H9 (cell line): ENCODE measurements at regions not wholly inside any gene's neighbourhood (a gene's known extent, or its start where the extent isn't known, plus 50 kb on each side); places are given as distances from the start of the nearest gene placed in this dataset.

ENCODE experiments used
- DNase-seq: peaks from one replicate; pipeline ENCODE4 v3.0.0-alpha.2; 2017
- H2AFZ ChIP-seq: one replicate; pipeline ENCODE4 v1.6.1; 2013; ENCODE audit warnings: mild to moderate bottlenecking, low read length, control low read depth, moderate library complexity
- H2AK5ac ChIP-seq: 2 replicates; pipeline ENCODE4 v1.6.1; 2013; ENCODE audit warnings: low read length, control low read depth, mixed read lengths; ENCODE audit not compliant: insufficient read length
- H2BK120ac ChIP-seq: one replicate; pipeline ENCODE4 v1.6.1; 2013; ENCODE audit warnings: low read depth, mild to moderate bottlenecking, low read length, control low read depth, inconsistent platforms; ENCODE audit not compliant: poor library complexity, severe bottlenecking
- H2BK12ac ChIP-seq: 2 replicates; pipeline ENCODE4 v1.6.1; 2013; ENCODE audit warnings: low read length, control low read depth, mixed read lengths, low read depth; ENCODE audit not compliant: insufficient read length
- H2BK15ac ChIP-seq: 2 replicates; pipeline ENCODE4 v1.6.1; 2013; ENCODE audit warnings: low read depth, low read length, control low read depth
- H2BK20ac ChIP-seq: one replicate; pipeline ENCODE4 v1.6.1; 2013; ENCODE audit warnings: low read depth, mild to moderate bottlenecking, low read length, control low read depth, inconsistent platforms; ENCODE audit not compliant: poor library complexity, severe bottlenecking
- H2BK5ac ChIP-seq: 2 replicates; pipeline ENCODE4 v1.6.1; 2013; ENCODE audit warnings: low read length, control low read depth, mixed read lengths; ENCODE audit not compliant: insufficient read length
- H3K14ac ChIP-seq: 2 replicates; pipeline ENCODE4 v1.6.1; 2013; ENCODE audit warnings: low read length, control low read depth; ENCODE audit not compliant: insufficient read depth
- H3K18ac ChIP-seq: 2 replicates; pipeline ENCODE4 v1.6.1; 2013; ENCODE audit warnings: low read depth, mild to moderate bottlenecking, mixed read lengths, low read length, control low read depth; ENCODE audit not compliant: insufficient read length
- H3K23ac ChIP-seq: 2 replicates; pipeline ENCODE4 v1.6.1; 2013; ENCODE audit warnings: low read length, control low read depth, mixed read lengths, low read depth; ENCODE audit not compliant: insufficient read length
- H3K23me2 ChIP-seq: 2 replicates; pipeline ENCODE4 v1.6.1; 2013; ENCODE audit warnings: low read depth, mild to moderate bottlenecking, mixed read lengths, low read length, control low read depth; ENCODE audit not compliant: insufficient read length, poor library complexity, severe bottlenecking
- H3K27ac ChIP-seq: 2 replicates; pipeline ENCODE4 v1.5.1; 2013; ENCODE audit warnings: low read length, control low read depth, mixed read lengths, low read depth; ENCODE audit not compliant: insufficient read length
- H3K27me3 ChIP-seq: 2 replicates; pipeline ENCODE4 v1.6.1; 2013; ENCODE audit warnings: low read length, control low read depth, inconsistent platforms; ENCODE audit not compliant: insufficient read depth
- H3K4ac ChIP-seq: 2 replicates; pipeline ENCODE4 v1.6.1; 2013; ENCODE audit warnings: low read depth, mild to moderate bottlenecking, control low read depth, inconsistent platforms, low read length, moderate library complexity
- H3K4me1 ChIP-seq: 2 replicates; pipeline ENCODE4 v1.6.1; 2013; ENCODE audit warnings: low read length, control low read depth, inconsistent platforms; ENCODE audit not compliant: insufficient read depth
- H3K4me2 ChIP-seq: 2 replicates; pipeline ENCODE4 v1.6.1; 2013; ENCODE audit warnings: low read length, control low read depth, mixed read lengths; ENCODE audit not compliant: insufficient read length, insufficient read depth
- H3K56ac ChIP-seq: 2 replicates; pipeline ENCODE4 v1.6.1; 2013; ENCODE audit warnings: low read depth, mild to moderate bottlenecking, mixed read lengths, low read length, control low read depth; ENCODE audit not compliant: insufficient read length
- H3K79me1 ChIP-seq: 2 replicates; pipeline ENCODE4 v1.6.1; 2013; ENCODE audit warnings: low read depth, mild to moderate bottlenecking, moderate library complexity, low read length, control low read depth, inconsistent platforms; ENCODE audit not compliant: insufficient read depth, poor library complexity, severe bottlenecking
- H3K79me2 ChIP-seq: 2 replicates; pipeline ENCODE4 v1.6.1; 2013; ENCODE audit warnings: low read length, control low read depth, inconsistent platforms; ENCODE audit not compliant: insufficient read depth
- H3K9ac ChIP-seq: 2 replicates; pipeline ENCODE4 v1.6.1; 2013; ENCODE audit warnings: low read length, control low read depth, mixed read lengths; ENCODE audit not compliant: insufficient read length; ENCODE audit errors: extremely low read depth
- H3K9me3 ChIP-seq: one replicate; pipeline ENCODE4 v1.6.1; 2013; ENCODE audit warnings: low read depth, low read length, inconsistent platforms; ENCODE audit not compliant: control insufficient read depth
- H3T11ph ChIP-seq: one replicate; pipeline ENCODE4 v1.6.1; 2013; ENCODE audit warnings: mild to moderate bottlenecking, low read length, control low read depth, inconsistent platforms
- H4K20me1 ChIP-seq: one replicate; pipeline ENCODE4 v1.6.1; 2013; ENCODE audit not compliant: control insufficient read depth, insufficient read length, insufficient read depth
- H4K5ac ChIP-seq: 2 replicates; pipeline ENCODE4 v1.6.1; 2013; ENCODE audit warnings: low read depth, mild to moderate bottlenecking, mixed read lengths, low read length, control low read depth; ENCODE audit not compliant: insufficient read length
- H4K8ac ChIP-seq: replicated peaks from 2 replicates; pipeline ENCODE4 v1.6.1; 2013; ENCODE audit warnings: low read length, control low read depth, mixed read lengths, low read depth; ENCODE audit not compliant: insufficient read length
- H4K91ac ChIP-seq: 2 replicates; pipeline ENCODE4 v1.6.1; 2013; ENCODE audit warnings: low read depth, mild to moderate bottlenecking, moderate library complexity, mixed read lengths, low read length, control low read depth; ENCODE audit not compliant: insufficient read length
- H3K27ac Mint-ChIP-seq, 3 experiments: 2 replicates in 2 of 3; 3 replicates in 1 of 3; pipeline ENCODE4 v1.8.0; 2020 to 2021; ENCODE audit warnings: mixed read lengths in 3 of 3, mild to moderate bottlenecking in 1 of 3, moderate library complexity in 1 of 3
- H3K27me3 Mint-ChIP-seq: 2 replicates; pipeline ENCODE4 v1.8.0; 2021; ENCODE audit warnings: low read depth, mild to moderate bottlenecking, moderate library complexity, mixed read lengths
- H3K36me3 Mint-ChIP-seq, 3 experiments: 2 replicates in 2 of 3; 3 replicates in 1 of 3; pipeline ENCODE4 v1.8.0; 2020 to 2021; ENCODE audit warnings: low read depth in 3 of 3, mixed read lengths in 3 of 3; ENCODE audit not compliant: insufficient read depth in 1 of 3
- H3K4me1 Mint-ChIP-seq, 2 experiments: 2 replicates each; pipeline ENCODE4 v1.8.0; 2020; ENCODE audit warnings: mixed read lengths in 2 of 2
- H3K4me3 Mint-ChIP-seq, 2 experiments: 2 replicates in 1 of 2; 3 replicates in 1 of 2; pipeline ENCODE4 v1.8.0; 2020 to 2021; ENCODE audit warnings: mild to moderate bottlenecking in 2 of 2, mixed read lengths in 2 of 2, moderate library complexity in 1 of 2
- H3K9me3 Mint-ChIP-seq, 2 experiments: 2 replicates in 1 of 2; 3 replicates in 1 of 2; pipeline ENCODE4 v1.8.0; 2020; ENCODE audit warnings: mild to moderate bottlenecking in 2 of 2, mixed read lengths in 2 of 2, moderate library complexity in 1 of 2
- CTCF ChIP-seq: fragments of 200-600 bp; sonication (generic); conservative IDR thresholded peaks from 3 replicates; pipeline ENCODE4 v1.8.0; 2021; ENCODE audit warnings: antibody characterized with exemption, mild to moderate bottlenecking
- WGBS: extraction: QIAGEN DNeasy Blood & Tissue Kit; methylation state at CpG from one replicate; pipeline ENCODE4 v1.1.7; 2013; ENCODE audit warnings: missing lambda C conversion rate, low lambda C conversion rate, mixed read lengths; ENCODE audit not compliant: insufficient read length; ENCODE audit errors: extremely low coverage; 5-methylcytosine and 5-hydroxymethylcytosine counted together

- H2BK20ac ChIP-seq, result no peak overlapping the region
- H3K9ac ChIP-seq, result no peak overlapping the region
- no CpG with 5 or more reads among the region's 4 CpGs for WGBS
- no peak overlapping the region for H3K23ac ChIP-seq
- no peak overlapping the region for H3K18ac ChIP-seq
- H3K14ac ChIP-seq, result no peak overlapping the region
- H3K27ac ChIP-seq, result no peak overlapping the region
- no peak overlapping the region for H2AK5ac ChIP-seq
- H2BK12ac ChIP-seq, result no peak overlapping the region
- DNase-seq, result no peak
- H4K5ac ChIP-seq, result no peak overlapping the region
- no peak overlapping the region for H3K27ac Mint-ChIP-seq
- no peak overlapping the region for H3K4me2 ChIP-seq
- H3K4ac ChIP-seq, result no peak overlapping the region
- H3K27me3 Mint-ChIP-seq, result no peaks in the 10 kb centered on the region
- H4K8ac ChIP-seq, result no peak overlapping the region
- no peaks in the 10 kb centered on the region for H3K79me1 ChIP-seq
- no peaks in the 10 kb centered on the region for H3K27me3 ChIP-seq
- no peak overlapping the region for H2BK5ac ChIP-seq
- no peaks in the 10 kb centered on the region for H3K4me1 Mint-ChIP-seq
- H3K4me1 ChIP-seq, result no peaks in the 10 kb centered on the region
- H2BK15ac ChIP-seq, result no peak overlapping the region
- no peak overlapping the region for H2AFZ ChIP-seq
- no peaks in the 10 kb centered on the region for H3K9me3 Mint-ChIP-seq
- no peak overlapping the region for H4K91ac ChIP-seq
- TF ChIP-seq CTCF, result no peak
- H3K23me2 ChIP-seq, result no peaks in the 10 kb centered on the region
- no peak overlapping the region for H2BK120ac ChIP-seq
- H4K20me1 ChIP-seq, result no peaks in the 10 kb centered on the region
- no peaks in the 10 kb centered on the region for H3K36me3 Mint-ChIP-seq
- no peak overlapping the region for H3T11ph ChIP-seq
- no peaks in the 10 kb centered on the region for H3K9me3 ChIP-seq
- H3K4me3 Mint-ChIP-seq, result no peak overlapping the region
- no peaks in the 10 kb centered on the region for H3K79me2 ChIP-seq
- no peak overlapping the region for H3K56ac ChIP-seq
Measured at GRCh38 chr2:53334610-53335009, 433.0 kb upstream of the CHAC2 start.
